ENCODE measurements at regions not wholly inside any gene's neighbourhood (a gene's known extent, or its start where the extent isn't known, plus 50 kb on each side); places are given as distances from the start of the nearest gene placed in this dataset.

GRCh38 chr20:39954621-39955020, 734.4 kb downstream of the MAFB start:
- H3K36me3 Mint-ChIP-seq (ENCODE audit: low read depth) = no peaks in the 10 kb centered on the region
- no peak for DNase-seq (ENCODE audit: low spot score)
- peaks cover 6% of the 10 kb centered on the region for H3K27me3 Mint-ChIP-seq (ENCODE audit: low read depth)
- no peaks in the 10 kb centered on the region for H3K9me3 Mint-ChIP-seq (ENCODE audit: low read depth)
- H3K4me3 Mint-ChIP-seq (ENCODE audit: unreplicated experiment) = no peak overlapping the region
- TF ChIP-seq, protein P1, sequence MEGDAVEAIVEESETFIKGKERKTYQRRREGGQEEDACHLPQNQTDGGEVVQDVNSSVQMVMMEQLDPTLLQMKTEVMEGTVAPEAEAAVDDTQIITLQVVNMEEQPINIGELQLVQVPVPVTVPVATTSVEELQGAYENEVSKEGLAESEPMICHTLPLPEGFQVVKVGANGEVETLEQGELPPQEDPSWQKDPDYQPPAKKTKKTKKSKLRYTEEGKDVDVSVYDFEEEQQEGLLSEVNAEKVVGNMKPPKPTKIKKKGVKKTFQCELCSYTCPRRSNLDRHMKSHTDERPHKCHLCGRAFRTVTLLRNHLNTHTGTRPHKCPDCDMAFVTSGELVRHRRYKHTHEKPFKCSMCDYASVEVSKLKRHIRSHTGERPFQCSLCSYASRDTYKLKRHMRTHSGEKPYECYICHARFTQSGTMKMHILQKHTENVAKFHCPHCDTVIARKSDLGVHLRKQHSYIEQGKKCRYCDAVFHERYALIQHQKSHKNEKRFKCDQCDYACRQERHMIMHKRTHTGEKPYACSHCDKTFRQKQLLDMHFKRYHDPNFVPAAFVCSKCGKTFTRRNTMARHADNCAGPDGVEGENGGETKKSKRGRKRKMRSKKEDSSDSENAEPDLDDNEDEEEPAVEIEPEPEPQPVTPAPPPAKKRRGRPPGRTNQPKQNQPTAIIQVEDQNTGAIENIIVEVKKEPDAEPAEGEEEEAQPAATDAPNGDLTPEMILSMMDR (IDR thresholded peaks at IDR 0.05) = no peak
- no peak overlapping the region for H3K27ac Mint-ChIP-seq (ENCODE audit: unreplicated experiment)
- peaks cover 3% of the 10 kb centered on the region for H3K4me1 Mint-ChIP-seq (ENCODE audit: low read depth)

DNA sequence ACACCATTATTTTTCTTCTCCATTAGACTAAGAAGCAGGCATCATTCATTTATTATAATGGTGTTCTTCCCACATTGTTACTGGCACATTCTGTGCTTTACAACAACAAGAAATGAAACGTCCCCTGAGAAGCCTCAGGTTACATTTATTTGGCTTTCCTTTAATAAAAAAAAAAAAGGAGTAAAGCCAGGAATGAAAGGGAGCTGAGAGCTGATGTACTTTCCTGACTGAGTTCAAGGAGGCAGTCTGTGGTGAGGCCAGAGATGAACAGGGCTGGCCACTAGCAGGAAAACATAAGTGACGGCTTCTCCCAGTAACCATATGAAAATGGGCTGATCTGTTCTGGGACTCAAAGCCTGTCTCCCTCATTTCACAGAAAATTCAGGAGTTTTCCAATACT, 742.1 kb downstream of the MAFB start:
- H3K27me3 Mint-ChIP-seq (ENCODE audit: low read depth) = peaks cover 1% of the 10 kb centered on the region
- H3K9me3 Mint-ChIP-seq (ENCODE audit: low read depth) = no peaks in the 10 kb centered on the region
- H3K4me3 Mint-ChIP-seq (ENCODE audit: unreplicated experiment) = no peak overlapping the region
- H3K36me3 Mint-ChIP-seq (ENCODE audit: low read depth) = no peaks in the 10 kb centered on the region
- TF ChIP-seq, protein P1 (IDR thresholded peaks at IDR 0.05) = peak; percentile 8
- no peak for DNase-seq (ENCODE audit: low spot score)
- peaks cover 23% of the 10 kb centered on the region for H3K4me1 Mint-ChIP-seq (ENCODE audit: low read depth)
- peak overlapping the region; percentile 61 for H3K27ac Mint-ChIP-seq (ENCODE audit: unreplicated experiment)

DNA sequence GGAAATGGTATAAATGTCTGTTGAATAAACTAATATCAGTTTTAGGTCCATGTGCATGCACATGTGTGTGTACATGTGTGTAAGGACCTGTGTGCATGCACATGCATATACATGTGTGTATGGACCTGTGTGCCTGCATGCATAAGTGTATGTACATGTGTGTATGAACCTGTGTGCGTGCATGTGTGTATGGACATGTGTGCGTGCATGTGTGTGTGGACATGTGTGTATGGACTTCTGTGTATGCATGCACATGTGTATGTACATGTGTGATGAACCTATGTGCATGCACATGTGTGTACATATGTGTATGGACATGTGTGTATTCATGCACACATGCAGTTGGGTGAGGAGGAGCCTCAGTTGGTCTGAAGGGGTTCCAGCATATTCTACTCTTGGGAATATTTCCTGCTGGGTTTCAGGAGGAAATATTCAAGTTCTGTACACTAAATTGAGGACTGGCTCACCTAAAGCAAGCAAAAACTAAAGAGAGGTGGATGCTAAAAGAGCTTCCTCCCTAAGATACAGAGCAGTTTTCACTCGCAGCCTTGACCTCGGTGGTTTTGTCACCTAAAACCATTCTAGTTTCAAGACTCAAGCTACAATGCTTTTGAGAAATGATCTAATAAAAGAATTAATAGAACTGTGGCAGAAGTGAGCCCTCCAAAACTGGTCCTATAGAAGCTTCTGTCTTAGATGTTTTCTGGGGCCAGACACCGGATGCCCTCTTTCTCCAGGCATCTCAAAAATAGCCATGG, 742.8 kb downstream of the MAFB start:
- TF ChIP-seq, protein P1 (IDR thresholded peaks at IDR 0.05) = no peak
- Mint-ChIP-seq H3K4me3 (ENCODE audit: unreplicated experiment) (no peak overlapping the region), H3K9me3 (ENCODE audit: low read depth) (no peaks in the 10 kb centered on the region), H3K4me1 (ENCODE audit: low read depth) (peaks cover 30% of the 10 kb centered on the region), H3K27me3 (ENCODE audit: low read depth) (no peaks in the 10 kb centered on the region), H3K36me3 (ENCODE audit: low read depth) (no peaks in the 10 kb centered on the region), H3K27ac (ENCODE audit: unreplicated experiment) (peak overlapping the region; percentile 61)
- no peak for DNase-seq (ENCODE audit: low spot score)

- no peak for DNase-seq (ENCODE audit: low spot score)
- TF ChIP-seq, protein P1 (IDR thresholded peaks at IDR 0.05) = no peak
- H3K4me3 Mint-ChIP-seq (ENCODE audit: unreplicated experiment) = no peak overlapping the region
- no peaks in the 10 kb centered on the region for H3K9me3 Mint-ChIP-seq (ENCODE audit: low read depth)
- H3K36me3 Mint-ChIP-seq (ENCODE audit: low read depth) = no peaks in the 10 kb centered on the region
- H3K27me3 Mint-ChIP-seq (ENCODE audit: low read depth) = no peaks in the 10 kb centered on the region
- no peak overlapping the region for H3K27ac Mint-ChIP-seq (ENCODE audit: unreplicated experiment)
- peaks cover 32% of the 10 kb centered on the region for H3K4me1 Mint-ChIP-seq (ENCODE audit: low read depth)
These were observed 744.2 kb downstream of the MAFB start for GRCh38 chr20:39944861-39945260.

GRCh38 chr20:39943336-39943735, 745.7 kb downstream of the MAFB start:
- Mint-ChIP-seq H3K27me3 (ENCODE audit: low read depth) (no peaks in the 10 kb centered on the region), H3K9me3 (ENCODE audit: low read depth) (no peaks in the 10 kb centered on the region), H3K36me3 (ENCODE audit: low read depth) (no peaks in the 10 kb centered on the region), H3K4me3 (ENCODE audit: unreplicated experiment) (no peak overlapping the region), H3K27ac (ENCODE audit: unreplicated experiment) (no peak overlapping the region), H3K4me1 (ENCODE audit: low read depth) (peaks cover 37% of the 10 kb centered on the region)
- TF ChIP-seq, protein P1 (IDR thresholded peaks at IDR 0.05) = no peak
- DNase-seq (ENCODE audit: low spot score) = no peak

Measured in chondrocyte (in vitro differentiated cells).